ENCODE measurements at regions not wholly inside any gene's neighbourhood (a gene's known extent, or its start where the extent isn't known, plus 50 kb on each side); places are given as distances from the start of the nearest gene placed in this dataset.

DNA sequence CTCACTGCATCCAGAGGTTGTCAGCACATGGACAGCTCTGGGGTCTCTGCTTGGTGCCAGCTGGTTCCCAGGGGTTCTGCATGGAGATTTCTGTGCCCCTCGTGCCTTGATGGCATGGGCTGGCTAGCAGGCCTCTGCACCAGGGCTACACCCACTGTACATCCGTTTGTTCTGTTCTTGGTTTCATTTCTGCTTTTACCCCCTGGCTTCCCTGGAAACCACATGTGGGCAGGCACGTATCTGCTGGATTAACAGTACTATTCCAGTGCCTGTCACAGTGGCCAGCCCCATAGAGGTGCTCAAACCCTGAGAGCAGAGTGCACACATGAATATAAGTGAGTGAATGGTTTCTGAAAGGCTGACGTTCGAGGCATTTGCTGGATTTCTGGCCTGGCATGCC is 207.2 kb upstream of the GPR26 start:
- no peak for DNase-seq (ENCODE audit: low read depth)

DNA sequence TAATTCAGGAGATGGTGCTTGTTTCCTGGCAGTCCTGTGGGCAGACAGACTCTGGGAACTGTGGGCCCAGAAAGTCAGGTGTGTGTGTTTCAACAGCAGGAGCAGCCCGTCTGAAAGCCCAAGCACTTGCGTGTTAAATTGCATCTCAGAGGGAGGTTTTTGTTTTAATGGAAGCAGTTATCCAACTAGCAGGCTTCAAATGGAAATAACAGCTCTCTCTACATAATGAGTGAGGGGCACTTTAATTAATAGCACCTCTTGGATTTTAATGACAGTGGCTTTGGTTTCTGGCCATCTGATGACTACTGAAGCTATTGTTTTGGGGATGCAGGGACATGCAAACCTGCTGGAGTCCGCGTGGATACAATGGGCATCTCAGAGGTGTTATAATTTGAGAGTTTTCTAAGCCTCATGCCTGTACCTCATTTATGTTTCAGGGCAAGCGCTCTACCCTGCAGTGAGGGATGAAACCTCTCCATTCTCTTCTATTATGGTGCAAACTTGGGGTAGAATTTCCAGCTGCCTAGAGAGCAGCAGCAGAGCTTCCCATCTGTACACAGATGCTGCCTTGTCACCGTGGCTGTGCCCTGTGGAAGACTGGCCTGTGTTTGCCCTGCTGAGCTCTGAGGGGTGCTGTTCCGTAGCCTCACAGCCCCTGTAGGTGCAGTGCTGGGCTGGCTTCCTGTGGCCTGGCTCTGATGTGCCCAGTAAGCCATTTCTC is 206.6 kb upstream of the GPR26 start:
- DNase-seq (ENCODE audit: low read depth) = no peak

DNA sequence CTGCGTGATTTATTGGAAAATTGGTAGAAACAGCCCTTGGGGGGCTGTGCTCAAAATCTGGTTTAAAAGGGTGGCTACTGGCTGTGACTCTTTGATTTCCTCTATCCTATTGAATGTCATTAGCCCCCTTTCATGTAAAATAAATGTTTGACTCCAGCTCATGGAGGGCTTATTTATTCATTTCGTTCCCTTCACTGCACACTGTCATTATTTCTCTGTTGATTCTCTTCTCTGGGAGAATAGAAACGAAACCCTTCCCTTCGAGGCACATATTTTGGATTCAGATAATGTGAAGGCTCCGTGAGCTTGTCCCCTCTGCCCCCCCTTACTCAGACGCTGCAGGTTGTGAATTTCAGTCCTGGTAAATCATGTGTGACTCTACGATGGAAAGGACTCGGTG is 203.9 kb upstream of the GPR26 start:
- DNase-seq (ENCODE audit: low read depth) = no peak

DNA sequence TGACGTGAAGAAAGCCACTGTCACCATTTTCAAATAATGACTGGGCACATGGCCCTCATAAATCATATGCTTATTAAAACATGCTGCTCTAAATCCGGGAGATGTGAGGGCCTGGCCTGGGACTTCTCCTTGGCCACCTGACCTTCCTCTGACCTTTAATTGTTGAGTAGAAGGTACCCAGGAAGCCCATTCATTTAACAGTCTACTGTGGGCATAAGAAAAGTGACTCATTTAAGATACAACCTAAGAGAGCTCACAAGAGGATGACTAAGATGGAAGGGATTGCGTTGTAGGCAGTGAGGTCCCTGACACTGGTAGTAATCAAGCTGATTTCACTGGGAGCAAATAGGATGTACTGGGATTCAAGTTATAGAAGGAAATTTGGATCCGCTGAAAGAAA is 203.4 kb upstream of the GPR26 start:
- no peak for DNase-seq (ENCODE audit: low read depth)

DNA sequence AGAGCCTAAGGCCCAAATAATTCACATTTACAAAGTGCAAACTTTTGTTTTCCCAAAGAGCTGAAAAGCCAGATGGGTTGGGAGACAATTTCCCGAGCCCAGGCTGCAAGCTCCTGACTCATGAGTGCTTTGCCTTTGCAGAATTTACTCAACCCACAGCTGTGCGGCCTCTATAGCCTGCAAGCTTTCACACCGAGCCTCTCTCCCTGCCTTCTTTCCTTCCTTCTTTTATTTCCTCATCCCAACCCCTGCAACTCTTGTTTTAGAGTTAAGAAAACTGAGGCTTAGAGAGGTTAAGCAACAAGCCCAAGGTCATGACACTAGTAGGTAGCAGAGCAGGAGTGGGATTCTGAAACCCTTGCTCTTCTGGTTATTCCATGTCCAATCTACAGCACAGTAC is 203.0 kb upstream of the GPR26 start:
- DNase-seq (ENCODE audit: low read depth) = no peak

DNA sequence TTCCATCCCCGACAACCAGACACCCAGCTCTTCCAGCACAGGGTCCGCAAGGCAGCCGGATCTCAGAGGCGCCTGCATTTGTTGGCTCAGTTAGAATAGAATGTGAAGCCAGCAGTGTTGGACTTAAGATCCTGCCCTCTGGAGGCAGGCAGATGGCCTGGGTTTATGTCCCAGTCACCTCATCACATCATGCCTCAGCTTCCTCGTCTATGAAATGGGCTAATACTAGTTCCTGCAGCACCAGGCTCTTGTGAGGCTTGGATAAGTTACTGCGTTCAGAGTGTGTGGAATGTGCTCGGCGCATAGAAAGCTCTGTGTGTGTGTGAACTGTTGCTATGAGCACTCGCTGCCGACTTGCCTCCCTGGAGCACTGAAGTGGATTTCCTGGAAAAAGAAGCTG is 202.5 kb upstream of the GPR26 start:
- no peak for DNase-seq (ENCODE audit: low read depth)

DNA sequence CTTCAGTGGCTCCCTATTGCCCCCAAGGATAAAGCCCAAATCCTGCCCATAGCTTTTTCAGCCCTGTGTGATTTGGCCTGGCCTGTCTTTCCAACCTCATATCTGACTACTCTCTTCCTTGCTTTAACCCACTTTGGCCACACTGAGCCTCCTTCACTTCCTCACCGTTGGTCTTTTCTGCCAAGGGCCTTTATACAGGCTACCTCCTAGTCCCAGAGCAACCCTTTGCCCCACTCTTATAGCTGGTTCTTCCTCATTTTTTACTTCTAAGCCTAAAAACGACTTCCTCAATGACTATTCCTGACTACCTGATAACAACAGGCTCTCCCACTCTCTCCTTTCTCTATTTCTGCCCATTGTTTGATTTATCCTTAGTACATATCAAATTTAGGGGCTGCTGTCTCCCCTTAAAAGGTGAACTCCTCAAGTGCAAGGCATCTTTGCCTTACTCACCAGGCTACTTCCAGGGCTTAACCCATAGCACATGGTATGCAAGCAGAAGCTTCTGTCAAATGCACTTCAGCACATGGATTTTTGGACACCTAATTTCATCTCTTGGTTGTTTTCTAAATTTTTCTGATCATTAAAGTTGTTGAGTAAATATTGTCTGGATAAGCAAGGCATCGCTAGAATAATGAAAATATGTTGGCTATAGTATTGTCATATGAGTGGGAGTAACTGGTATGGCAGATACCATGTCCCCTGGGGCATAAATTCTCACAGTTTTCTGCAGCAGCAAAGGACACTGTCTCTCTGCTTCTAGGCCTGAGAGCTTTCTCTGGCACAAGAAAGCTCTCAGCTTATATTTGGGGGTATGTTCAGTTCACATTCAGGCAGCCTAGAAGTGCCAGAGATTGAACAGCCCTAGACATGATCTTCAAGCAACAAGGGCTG is 201.5 kb upstream of the GPR26 start:
- no peak for DNase-seq (ENCODE audit: low read depth)

DNA sequence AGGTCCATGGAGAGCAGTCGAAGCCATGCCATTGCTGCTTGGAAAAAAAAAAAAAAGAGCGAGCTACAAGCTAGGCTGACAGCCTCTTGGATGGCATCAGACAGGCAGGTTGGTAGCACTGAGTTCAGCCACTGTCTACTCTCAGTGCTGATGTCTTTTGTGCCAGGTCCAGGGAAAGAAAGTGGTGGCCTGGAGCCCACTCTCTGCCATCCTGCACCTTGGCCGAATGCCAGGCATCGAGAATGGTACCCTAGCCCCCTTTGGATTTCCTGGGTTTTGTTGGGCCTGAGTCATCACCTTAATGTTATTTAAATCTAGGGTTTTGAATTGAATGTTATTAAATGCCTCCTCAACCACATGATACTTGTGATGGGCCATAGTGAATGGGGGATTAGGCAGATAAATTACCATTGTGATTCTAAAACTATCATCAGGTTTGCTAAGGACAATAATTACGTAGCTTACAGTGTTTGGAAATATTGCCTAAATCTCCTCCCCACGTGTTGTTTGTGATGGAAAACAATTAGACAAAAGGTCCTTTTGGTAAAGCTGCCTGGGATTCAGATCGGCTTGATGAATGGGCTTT is 195.7 kb upstream of the GPR26 start:
- DNase-seq (ENCODE audit: low read depth) = no peak

DNA sequence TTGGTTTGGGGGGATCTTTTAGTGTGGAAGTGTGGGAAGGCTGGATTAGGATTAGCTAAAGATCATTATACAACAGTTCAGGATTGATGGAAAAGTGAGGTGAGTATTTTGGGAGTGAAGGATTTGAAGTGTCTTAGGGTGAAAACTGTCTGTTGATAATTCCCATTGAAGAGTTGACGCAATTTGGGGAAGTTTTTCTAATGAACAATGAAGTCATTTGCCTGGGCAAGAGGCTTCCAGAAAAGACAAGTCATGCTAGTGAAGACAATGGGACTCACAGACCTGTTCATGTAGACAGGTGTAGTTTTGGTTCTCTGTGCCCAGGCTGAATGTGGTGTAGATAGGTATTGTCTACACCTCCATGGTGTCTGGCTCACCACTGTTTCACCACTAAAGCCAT is 194.3 kb upstream of the GPR26 start:
- DNase-seq (ENCODE audit: low read depth) = no peak

DNA sequence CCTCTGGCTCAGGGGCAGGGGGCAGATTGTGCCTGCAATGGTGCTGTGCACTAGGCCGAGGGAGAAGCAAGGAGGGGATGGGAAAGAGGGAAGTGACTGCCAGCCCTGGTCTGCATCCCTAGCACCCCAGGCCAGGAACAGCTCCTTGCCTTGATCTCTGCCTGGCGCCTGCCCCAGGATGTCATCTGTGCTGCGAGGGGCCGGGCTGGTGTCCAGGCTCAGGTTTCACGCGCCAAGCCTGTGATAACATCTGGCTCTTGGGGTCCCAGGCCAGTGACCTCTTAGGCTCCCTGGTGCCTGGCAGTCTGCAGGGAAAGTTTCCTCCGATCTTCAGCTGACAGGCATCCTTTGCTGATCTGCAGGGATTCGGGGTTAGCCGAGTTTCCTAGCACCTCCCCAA is 193.5 kb upstream of the GPR26 start:
- DNase-seq (ENCODE audit: low read depth) = no peak

DNA sequence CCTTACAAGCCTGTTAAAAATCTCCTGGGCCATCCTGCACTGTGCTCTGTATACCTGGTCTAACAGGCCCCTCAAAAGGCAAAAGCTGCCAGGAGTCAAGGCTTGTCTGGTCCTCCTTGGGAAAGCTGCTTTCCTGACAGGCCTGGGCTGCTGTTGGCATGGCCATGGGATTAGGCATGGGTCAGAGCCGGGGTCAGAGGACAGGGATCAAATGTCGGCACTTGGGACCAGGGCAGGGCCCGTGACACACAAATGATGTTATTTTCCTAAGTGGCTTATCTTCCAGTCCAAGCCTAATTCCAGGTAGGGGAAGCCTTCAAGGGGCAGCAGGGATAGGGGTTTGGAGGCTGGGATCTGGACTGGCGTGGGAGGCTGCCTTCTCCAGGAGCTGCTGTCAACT is 191.5 kb upstream of the GPR26 start:
- DNase-seq (ENCODE audit: low read depth) = no peak

DNA sequence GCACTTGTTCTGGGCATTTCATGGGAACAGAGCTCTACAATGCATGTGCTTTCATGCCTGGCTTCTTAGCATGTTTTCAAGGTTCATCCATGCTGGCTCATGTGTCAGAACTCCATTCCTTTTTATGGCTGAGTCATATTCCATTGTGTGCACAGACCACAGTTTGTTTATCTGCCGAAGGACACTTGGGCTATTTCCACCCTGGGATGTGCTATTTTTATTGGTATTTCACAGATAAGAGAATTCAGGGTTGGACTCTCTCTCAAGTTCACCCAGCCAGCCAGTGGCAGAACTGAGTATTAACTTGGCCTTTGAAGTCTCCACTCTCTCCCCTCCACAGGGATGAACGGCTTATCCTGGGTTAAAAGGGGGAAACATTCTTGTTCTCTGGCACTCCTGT is 190.7 kb upstream of the GPR26 start:
- DNase-seq (ENCODE audit: low read depth) = no peak

DNA sequence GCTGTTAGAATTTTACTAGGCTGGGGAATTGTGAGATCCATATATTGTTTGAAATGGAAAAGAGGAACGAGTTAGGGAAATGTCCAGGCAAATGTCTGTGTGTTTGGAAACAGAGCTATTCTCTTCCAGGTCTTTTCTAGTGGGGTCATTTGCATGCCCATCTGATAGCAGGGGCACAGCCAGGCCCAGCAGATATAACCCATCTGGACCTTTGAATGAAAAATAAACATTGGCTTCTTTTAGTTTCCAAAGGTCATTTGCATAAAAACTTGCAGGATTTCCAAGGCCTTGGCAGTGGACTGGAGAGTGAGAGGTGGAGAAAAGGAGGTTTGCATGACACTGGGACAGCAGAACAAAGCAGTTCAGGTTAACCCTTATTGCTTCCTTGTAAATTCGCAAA is 188.0 kb upstream of the GPR26 start:
- DNase-seq (ENCODE audit: low read depth) = no peak

DNA sequence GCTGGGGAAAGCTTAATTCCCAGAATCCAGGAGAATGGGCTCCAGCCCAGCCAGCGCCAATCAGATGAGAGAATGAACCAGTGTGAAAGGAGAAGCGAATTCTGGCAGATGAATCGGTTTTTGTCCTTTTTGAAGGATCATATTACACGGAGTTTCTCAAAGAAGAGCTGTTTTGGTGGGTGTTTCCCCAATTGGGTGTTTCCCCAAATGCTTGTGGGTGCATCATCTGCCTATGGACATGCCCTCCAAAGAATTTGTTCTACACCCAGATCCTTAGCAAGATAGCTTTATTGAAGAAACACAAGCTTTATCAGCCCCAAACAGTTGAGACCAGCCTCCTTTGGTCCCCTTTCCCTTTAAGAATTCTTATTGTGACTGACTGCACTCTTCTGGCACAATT is 186.5 kb upstream of the GPR26 start:
- DNase-seq (ENCODE audit: low read depth) = no peak

DNA sequence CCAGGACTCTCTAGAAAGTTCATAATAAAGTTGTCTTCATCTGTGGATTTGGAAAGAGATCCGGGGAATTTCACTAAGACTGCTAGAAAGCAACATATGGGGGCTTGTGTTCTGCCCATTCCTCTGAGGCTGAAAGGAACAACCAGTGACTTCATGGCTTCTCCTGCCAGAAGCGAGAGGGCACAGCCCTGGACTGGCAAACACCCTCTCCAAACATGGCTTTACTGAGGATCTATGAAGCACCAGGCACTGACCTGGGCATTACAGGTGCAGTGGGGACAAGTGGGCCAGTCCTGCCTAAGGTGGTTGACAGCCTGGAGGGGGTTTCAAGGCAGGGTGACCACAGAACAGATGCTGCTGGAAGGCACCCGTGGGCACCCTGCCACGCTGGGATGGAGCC is 185.8 kb upstream of the GPR26 start:
- DNase-seq (ENCODE audit: low read depth) = no peak

DNA sequence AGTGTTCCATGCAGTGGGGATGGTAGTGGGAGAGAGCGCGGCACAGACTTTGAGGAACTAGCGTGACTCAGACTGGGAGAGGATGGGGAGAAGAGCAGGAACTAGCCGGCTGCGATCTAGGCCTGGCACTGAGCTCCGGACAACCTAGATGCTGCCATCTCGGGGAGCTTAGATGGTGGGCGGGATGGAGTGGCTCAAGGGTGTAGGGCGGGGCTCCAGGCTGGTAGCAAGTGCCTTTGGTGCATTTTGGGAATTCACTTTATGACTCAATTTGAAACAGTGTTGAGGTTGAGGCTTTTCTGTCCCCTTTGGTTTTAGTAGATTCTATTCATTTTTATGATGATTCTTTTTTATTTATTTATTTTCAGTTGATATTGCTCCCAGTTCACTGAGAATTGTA is 185.3 kb upstream of the GPR26 start:
- no peak for DNase-seq (ENCODE audit: low read depth)

DNA sequence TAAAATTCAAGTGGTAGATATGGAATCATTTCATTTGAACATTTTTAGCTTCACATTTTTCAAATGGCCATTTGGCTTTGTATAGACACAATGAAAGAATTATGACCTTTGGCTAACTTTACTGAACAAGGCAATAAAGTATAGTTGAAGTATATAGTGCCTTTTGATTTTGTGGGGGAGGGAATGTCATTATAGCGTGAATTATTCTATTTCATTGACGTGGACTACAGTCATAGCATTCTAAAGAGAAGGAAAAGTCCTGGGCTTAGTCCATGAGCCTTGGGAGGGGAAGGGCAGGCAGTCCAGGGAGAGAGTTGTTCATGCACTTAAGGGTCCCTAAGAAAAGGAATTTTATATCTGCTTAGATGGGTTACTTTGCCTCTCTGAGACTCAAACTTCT is 181.4 kb upstream of the GPR26 start:
- no peak for DNase-seq (ENCODE audit: low read depth)

DNA sequence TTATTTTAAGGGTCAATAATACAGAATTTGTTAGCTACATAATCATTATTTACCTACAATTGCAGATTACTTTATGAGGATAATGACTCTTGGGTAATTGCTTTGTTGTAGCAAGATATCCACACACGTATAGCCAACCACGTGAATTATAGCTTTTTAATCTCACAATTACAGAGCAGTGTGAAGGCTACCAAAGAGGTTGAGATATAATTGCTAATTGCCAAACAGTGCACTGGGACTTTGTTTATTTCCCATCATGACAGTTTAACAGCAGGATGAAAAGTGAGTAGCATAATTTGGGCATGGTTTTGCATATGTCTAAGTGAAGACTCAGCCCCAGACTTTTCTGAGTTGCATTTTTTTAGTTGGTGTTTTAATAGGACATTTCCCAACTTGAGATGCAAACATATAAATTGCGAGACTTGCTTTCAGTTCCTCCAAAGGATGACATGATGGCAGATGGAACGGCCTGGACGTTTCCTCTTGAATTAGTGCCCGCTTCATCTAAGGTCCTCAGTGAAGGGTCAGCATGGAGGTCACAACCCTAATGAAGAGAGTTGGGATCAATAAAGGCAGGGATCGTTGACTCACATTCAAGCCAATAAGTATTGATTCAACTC is 180.7 kb upstream of the GPR26 start:
- no peak for DNase-seq (ENCODE audit: low read depth)

DNA sequence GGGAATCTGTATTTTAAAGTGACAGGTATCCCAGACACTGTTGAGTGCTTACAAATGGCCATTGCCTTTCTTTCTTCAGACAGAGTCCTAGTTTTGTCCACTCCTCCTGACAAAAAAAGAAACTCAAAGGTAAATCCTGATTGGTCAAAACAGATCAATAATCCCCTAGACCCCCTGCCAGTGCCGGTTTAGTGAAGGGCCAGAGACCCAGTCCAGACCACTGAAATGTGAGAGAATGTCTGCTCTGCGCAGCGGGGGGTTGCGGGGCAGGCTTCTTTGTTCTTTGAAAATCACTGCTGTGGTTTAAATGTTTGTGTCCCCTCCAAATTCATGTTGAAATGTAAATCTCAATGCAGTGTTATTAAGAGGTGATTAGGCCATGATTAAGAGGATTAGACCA is 177.7 kb upstream of the GPR26 start:
- no peak for DNase-seq (ENCODE audit: low read depth)

DNA sequence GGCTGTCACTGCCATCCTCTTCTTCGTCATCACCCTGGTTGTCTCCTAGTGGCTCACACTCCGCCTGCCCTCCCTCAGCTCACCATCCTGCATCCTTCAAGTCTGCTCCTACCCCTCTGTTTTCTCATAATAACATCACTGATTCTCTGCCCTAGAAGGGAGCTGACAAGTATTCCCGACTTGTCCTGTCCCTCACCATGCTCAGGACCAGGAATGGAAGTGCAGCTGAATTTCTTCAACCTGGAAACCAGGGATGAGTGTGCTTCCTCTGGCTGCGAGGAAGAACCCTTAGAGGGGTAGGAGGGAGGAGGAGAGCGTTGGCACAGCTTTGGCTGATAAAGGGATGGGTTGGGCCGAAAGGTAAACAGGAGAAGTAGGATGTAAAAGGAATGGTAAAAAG is 174.8 kb upstream of the GPR26 start:
- no peak for DNase-seq (ENCODE audit: low read depth)

DNA sequence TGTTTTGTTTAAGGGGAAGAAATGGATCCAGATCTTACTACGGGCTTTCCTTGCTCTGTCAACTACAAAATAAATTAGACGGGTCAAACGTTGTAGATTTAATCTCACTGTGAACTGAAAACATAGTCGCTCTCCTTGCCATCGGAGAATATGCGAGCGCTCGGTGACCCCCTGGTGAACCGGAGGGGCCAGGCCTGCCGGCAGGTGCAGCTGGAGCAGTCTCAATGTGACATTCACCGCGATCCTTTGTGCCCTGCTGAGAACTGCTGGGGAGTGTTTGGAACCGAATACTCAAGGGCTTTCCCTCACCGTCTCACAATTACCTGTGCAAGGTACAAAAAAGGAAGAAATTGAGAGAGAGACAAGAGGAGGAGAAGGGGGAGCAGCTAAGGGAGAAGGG is 174.1 kb upstream of the GPR26 start:
- DNase-seq (ENCODE audit: low read depth) = no peak

DNA sequence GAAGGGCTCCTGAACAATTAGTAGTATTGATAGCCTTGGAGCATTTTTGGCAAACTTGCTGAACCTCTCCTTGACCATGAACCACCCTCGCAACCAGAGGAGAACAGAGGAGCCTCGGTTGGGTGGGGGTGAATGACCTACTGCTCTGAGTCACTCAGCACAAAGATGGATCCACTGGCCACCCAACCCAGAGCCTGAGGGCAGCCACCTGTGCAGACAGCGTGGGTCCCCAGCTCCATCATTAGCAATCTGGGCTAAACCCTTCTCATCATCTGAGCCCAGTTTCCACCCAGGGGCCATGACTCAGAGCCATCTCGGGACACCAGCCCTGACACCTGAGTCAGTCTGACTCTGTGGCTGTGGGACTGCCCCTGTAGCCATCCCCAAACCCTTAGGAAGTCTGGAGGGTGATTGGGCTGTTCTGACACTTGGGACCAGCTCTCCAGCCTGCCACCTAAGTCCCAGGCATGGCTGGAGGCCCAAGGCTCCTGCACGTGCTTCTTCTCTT is 171.8 kb upstream of the GPR26 start:
- no peak for DNase-seq (ENCODE audit: low read depth)

DNA sequence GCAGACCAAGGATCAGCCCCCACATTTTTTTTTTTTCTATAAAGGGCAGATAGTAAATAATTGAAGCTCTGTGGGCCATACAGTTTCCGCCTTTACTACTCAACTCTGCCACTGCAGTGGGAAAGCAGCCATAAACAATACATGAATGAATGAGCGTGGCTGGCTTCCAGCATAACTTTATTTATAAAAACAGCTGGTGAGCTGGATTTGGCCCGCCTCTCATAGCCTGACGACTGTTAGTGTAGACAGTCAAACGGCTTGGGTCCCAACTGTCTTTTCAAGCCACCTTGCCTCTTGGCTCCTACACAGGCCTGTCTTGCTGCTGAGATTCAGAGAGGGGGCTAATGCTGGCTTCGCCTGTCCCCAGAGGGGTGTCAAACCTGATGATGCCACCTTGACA is 169.8 kb upstream of the GPR26 start:
- no peak for DNase-seq (ENCODE audit: low read depth)

All from GM04504 (cell line).